Nephron (organoid): ENCODE measurements at regions not wholly inside any gene's neighbourhood (a gene's known extent, or its start where the extent isn't known, plus 50 kb on each side); places are given as distances from the start of the nearest gene placed in this dataset.

ENCODE experiments used
- H3K27ac Mint-ChIP-seq, 3 experiments: 2 replicates each; pipeline ENCODE4 v1.8.0; 2020; ENCODE audit warnings: mixed read lengths in 3 of 3, mild to moderate bottlenecking in 2 of 3, moderate library complexity in 1 of 3
- H3K27me3 Mint-ChIP-seq: 2 replicates; pipeline ENCODE4 v1.8.0; 2021; ENCODE audit warnings: low read depth, mild to moderate bottlenecking, moderate library complexity, mixed read lengths
- H3K36me3 Mint-ChIP-seq: 2 replicates; pipeline ENCODE4 v1.8.0; 2020; ENCODE audit warnings: low read depth, mixed read lengths
- H3K4me1 Mint-ChIP-seq: 2 replicates; pipeline ENCODE4 v1.8.0; 2020; ENCODE audit warnings: mixed read lengths
- H3K4me3 Mint-ChIP-seq, 3 experiments: 2 replicates each; pipeline ENCODE4 v1.8.0; 2020; ENCODE audit warnings: mild to moderate bottlenecking in 3 of 3, mixed read lengths in 3 of 3, moderate library complexity in 2 of 3
- H3K9me3 Mint-ChIP-seq: 2 replicates; pipeline ENCODE4 v1.8.0; 2020; ENCODE audit warnings: mixed read lengths
- TF ChIP-seq, protein P1 (sequence below), 3 experiments: fragments of 200-600 bp; sonication (generic); IDR thresholded peaks; one replicate each; pipeline ENCODE4 v1.5.0; 2021; ENCODE audit warnings: antibody characterized with exemption in 3 of 3; ENCODE audit not compliant: unreplicated experiment in 3 of 3

DNA sequence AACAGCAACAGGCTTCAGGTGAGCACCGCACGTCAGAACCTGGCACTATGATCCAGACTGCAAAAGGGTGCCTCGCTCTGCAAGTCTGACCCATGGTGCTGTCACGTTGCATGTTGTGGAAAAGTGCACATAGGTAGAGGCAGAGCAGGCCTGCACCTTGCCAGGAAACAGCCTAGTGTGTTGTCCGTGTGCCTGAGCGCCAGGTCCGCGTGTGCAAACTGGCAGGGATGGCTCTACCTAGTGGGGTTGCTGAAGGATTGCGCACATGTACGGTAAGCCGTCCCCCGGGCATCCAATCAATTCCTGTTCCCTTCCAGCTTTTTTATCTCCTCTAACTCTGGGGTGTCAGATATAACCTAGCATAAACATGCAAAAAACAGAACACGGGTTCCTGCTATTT, 219.5 kb downstream of the NXNL2 start:
- Mint-ChIP-seq H3K27me3 (peaks cover 5% of the 10 kb centered on the region), H3K27ac (peak overlapping the region; percentile 85 to 94 (median 89)), H3K4me1 (peaks cover 38% of the 10 kb centered on the region), H3K4me3 (no peak overlapping the region), H3K9me3 (peaks cover 3% of the 10 kb centered on the region), H3K36me3 (no peaks in the 10 kb centered on the region)
- TF ChIP-seq, protein P1, sequence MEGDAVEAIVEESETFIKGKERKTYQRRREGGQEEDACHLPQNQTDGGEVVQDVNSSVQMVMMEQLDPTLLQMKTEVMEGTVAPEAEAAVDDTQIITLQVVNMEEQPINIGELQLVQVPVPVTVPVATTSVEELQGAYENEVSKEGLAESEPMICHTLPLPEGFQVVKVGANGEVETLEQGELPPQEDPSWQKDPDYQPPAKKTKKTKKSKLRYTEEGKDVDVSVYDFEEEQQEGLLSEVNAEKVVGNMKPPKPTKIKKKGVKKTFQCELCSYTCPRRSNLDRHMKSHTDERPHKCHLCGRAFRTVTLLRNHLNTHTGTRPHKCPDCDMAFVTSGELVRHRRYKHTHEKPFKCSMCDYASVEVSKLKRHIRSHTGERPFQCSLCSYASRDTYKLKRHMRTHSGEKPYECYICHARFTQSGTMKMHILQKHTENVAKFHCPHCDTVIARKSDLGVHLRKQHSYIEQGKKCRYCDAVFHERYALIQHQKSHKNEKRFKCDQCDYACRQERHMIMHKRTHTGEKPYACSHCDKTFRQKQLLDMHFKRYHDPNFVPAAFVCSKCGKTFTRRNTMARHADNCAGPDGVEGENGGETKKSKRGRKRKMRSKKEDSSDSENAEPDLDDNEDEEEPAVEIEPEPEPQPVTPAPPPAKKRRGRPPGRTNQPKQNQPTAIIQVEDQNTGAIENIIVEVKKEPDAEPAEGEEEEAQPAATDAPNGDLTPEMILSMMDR (IDR thresholded peaks at IDR 0.05; ENCODE audit: unreplicated experiment in 3 of 3), result no peak

DNA sequence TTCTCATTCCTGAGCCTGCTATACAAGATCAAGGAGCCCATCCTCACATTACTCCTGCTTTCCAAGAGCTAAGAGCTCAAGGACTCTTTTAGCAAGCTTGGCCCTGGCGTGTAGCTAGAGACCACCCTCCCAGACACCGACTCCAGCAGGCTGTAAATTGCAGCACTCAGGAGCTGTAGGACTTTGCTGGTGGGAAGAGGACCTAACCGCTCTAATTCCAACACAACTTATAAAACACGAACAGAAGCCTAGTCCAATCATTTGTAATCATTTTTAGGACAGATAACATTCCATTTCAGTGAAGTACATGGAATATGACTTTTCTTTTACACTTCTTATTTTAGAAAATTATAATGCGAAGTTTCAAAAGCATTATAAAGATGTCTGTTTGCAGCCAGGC, 219.9 kb downstream of the NXNL2 start:
- Mint-ChIP-seq H3K36me3 (no peaks in the 10 kb centered on the region), H3K4me3 (no peak overlapping the region), H3K9me3 (peaks cover 3% of the 10 kb centered on the region), H3K27ac (peak overlapping the region; percentile 85 to 94 (median 89)), H3K27me3 (peaks cover 8% of the 10 kb centered on the region), H3K4me1 (peaks cover 39% of the 10 kb centered on the region)
- TF ChIP-seq, protein P1 (IDR thresholded peaks at IDR 0.05; ENCODE audit: unreplicated experiment in 3 of 3), result no peak

DNA sequence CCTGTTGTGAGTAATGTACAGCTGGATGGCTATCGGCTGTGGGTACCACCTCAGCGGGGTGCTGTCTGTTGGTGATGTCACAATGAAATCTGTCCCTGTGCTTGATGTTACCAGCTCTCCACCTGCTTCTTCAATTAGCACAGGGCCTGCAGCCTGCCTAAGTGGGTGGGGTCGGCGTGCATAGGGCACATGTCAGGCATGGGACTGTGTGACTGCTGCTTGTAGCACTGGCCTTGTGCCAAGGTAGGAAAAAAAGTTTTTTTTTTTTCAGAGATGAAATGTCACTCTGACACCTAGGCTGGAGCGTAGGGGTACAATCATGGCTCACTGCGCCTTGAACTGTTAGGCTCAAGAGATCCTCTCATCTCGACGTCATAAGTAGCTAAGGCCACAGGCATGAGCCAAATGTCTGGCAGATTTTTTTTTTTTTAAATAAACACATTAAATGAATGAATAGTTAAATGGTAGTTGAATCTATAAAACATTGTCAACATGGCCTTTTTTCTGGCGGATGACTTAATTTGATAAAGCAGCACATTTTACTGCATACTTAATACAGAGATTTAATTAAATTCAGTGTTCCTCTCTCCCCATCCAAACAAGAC, 222.5 kb downstream of the NXNL2 start:
- TF ChIP-seq, protein P1 (IDR thresholded peaks at IDR 0.05; ENCODE audit: unreplicated experiment in 3 of 3), result no peak
- peak overlapping the region in 1 of 3 experiments; percentile 33 for H3K27ac Mint-ChIP-seq
- H3K4me1 Mint-ChIP-seq, result peaks cover 46% of the 10 kb centered on the region
- peaks cover 3% of the 10 kb centered on the region for H3K9me3 Mint-ChIP-seq
- peaks cover 8% of the 10 kb centered on the region for H3K27me3 Mint-ChIP-seq
- peaks cover 3% of the 10 kb centered on the region for H3K36me3 Mint-ChIP-seq
- H3K4me3 Mint-ChIP-seq, result no peak overlapping the region

DNA sequence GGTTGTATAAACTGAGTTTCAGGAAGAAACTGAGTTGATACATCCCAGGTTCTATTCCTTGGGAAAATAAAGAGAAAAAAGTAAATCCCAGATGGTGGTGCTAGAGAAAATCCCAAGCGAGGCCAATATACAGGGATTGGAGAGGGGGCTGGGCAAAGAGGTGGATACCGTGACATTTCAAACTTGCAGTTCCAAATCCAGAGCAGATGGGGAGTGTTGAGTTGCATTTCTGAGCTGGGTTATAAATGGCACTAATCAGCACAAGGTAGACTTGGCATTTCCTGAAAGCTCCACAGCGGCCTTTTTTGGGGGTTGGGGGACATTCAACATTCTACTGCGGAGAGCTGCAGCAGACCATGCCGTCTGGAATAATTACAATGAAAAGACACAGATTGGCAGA, 224.4 kb downstream of the NXNL2 start:
- Mint-ChIP-seq H3K4me3 (no peak overlapping the region), H3K27me3 (peaks cover 8% of the 10 kb centered on the region), H3K27ac (peak overlapping the region in 2 of 3 experiments; percentile 86 to 87), H3K4me1 (peaks cover 43% of the 10 kb centered on the region), H3K36me3 (peaks cover 3% of the 10 kb centered on the region), H3K9me3 (peaks cover 2% of the 10 kb centered on the region)
- TF ChIP-seq, protein P1 (IDR thresholded peaks at IDR 0.05; ENCODE audit: unreplicated experiment in 3 of 3), result no peak

DNA sequence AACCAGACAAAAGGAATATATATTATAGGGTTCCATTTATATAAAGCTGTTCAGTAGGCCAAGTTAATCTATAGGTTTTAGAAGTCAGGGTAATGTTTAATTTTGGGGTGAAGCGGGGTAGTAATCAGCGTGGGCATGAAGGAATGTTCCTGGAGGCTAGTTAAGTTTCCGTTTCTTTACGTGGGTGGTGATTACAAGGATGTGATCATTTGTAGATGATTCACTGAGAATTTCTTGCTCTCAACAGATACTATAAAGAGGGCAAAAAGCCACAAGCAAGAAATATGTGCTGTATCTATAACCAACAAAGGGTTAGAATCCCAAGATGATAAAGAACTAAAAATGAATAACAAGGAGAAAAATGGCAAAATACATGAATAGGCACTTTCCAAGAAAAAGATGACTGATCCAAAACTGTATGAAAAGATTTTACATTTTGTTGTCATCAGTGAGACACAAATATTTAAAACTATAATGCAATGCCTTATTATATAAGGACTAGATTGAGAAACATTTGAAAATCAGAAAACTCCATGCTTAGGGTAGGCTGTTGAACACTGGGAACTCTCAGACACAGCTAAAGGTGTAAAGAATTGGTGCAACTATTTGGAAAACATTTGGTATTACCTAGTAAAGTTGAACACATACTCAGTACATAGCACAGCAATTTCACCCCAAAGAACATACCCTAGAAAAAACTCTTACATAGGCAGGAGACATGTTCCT, 224.3 kb upstream of the S1PR3 start:
- Mint-ChIP-seq H3K9me3 (peaks cover 16% of the 10 kb centered on the region), H3K4me3 (no peak overlapping the region), H3K36me3 (no peaks in the 10 kb centered on the region), H3K27me3 (no peaks in the 10 kb centered on the region), H3K4me1 (peaks cover 9% of the 10 kb centered on the region), H3K27ac (peak overlapping the region in 2 of 3 experiments; percentile 28 to 70)
- TF ChIP-seq, protein P1 (IDR thresholded peaks at IDR 0.05; ENCODE audit: unreplicated experiment in 3 of 3), result no peak

DNA sequence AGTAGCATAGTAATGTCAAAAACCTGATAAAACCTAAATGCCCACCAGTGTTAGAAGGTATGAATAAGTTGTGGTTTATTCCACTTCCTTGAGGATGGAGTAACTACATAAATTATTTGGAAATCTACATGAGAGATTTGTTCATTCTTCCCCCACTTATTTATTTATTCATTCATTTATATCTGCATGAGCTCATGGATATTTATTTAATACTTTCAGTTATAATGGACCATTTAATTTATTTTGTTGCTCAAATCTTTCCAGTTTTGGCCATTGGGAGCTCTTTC, 223.8 kb upstream of the S1PR3 start:
- peaks cover 9% of the 10 kb centered on the region for H3K4me1 Mint-ChIP-seq
- no peaks in the 10 kb centered on the region for H3K27me3 Mint-ChIP-seq
- TF ChIP-seq, protein P1 (IDR thresholded peaks at IDR 0.05; ENCODE audit: unreplicated experiment in 3 of 3), result no peak
- H3K27ac Mint-ChIP-seq, result no peak overlapping the region
- H3K9me3 Mint-ChIP-seq, result peaks cover 16% of the 10 kb centered on the region
- H3K4me3 Mint-ChIP-seq, result no peak overlapping the region
- H3K36me3 Mint-ChIP-seq, result no peaks in the 10 kb centered on the region
